ENCODE measurements at regions not wholly inside any gene's neighbourhood (a gene's known extent, or its start where the extent isn't known, plus 50 kb on each side); places are given as distances from the start of the nearest gene placed in this dataset.

- ATAC-seq (ENCODE audit: low read depth) (no peak), DNase-seq (no peak)
- H3K4me1 ChIP-seq (ENCODE audit: control insufficient read depth, insufficient read depth, low read length) = no peaks in the 10 kb centered on the region
- no peak overlapping the region for H4K5ac ChIP-seq (ENCODE audit: low read depth, low read length)
- ChIA-PET CTCF (no interaction called here), POLR2A (ENCODE audit: unreplicated experiment) (no interaction called here)
- no TSS peak for BruUV-seq (replicated peaks)
- 48% methylated on average over 2 of the region's 3 CpGs; no CpG with 5 or more reads in 1 of the 2 experiments for WGBS, 2 experiments (ENCODE audit: extremely low coverage in 2 of 2, insufficient read length in 1 of 2)
- H2BK15ac ChIP-seq (ENCODE audit: low read depth, low read length) = no peak overlapping the region
- H4K20me1 ChIP-seq (ENCODE audit: insufficient read depth, low read length) = no peaks in the 10 kb centered on the region
- no peak overlapping the region for H3K56ac ChIP-seq (ENCODE audit: extremely low read depth, insufficient read depth, low read length)
- H3K4me3 ChIP-seq (ENCODE audit: insufficient read depth, low read depth, low read length) = no peak overlapping the region
- no peaks in the 10 kb centered on the region for H3K9me3 ChIP-seq (ENCODE audit: control insufficient read depth, insufficient read depth, low read length)
- TF ChIP-seq CTCF (conservative IDR thresholded peaks at IDR 0.05; ENCODE audit: low read depth, low read length) = no peak
- no peak for TF ChIP-seq SMC3 (IDR thresholded peaks at IDR 0.05; ENCODE audit: low read depth, low read length)
- no peak for TF ChIP-seq BHLHE40 (IDR thresholded peaks at IDR 0.05; ENCODE audit: low read depth, low read length)
- TF ChIP-seq MXI1 (IDR thresholded peaks at IDR 0.05; ENCODE audit: borderline replicate concordance, low read depth, low read length) = no peak
- TF ChIP-seq POLR2A (IDR thresholded peaks at IDR 0.05; ENCODE audit: low read depth, low read length) = no peak
- no peak for TF ChIP-seq RAD21 (IDR thresholded peaks at IDR 0.05; ENCODE audit: low read length)
- no peak for TF ChIP-seq CHD1 (IDR thresholded peaks at IDR 0.05; ENCODE audit: low read depth, low read length)
- no peak for TF ChIP-seq MAZ (IDR thresholded peaks at IDR 0.05; ENCODE audit: borderline replicate concordance, low read depth, low read length)
- no peak for TF ChIP-seq CEBPB (IDR thresholded peaks at IDR 0.05; ENCODE audit: low read depth, low read length)
- TF ChIP-seq RCOR1 (IDR thresholded peaks at IDR 0.05; ENCODE audit: insufficient replicate concordance, low read length) = no peak
- TF ChIP-seq NFE2L2 (IDR thresholded peaks at IDR 0.05; ENCODE audit: low read depth, low read length) = no peak
- TF ChIP-seq RFX5 (IDR thresholded peaks at IDR 0.05; ENCODE audit: low read depth, low read length) = no peak
- TF ChIP-seq ELK1 (IDR thresholded peaks at IDR 0.05; ENCODE audit: borderline replicate concordance, low read depth, low read length) = no peak
- no peak for TF ChIP-seq USF2 (IDR thresholded peaks at IDR 0.05; ENCODE audit: low read depth, low read length)
- no peak for TF ChIP-seq MAFK (IDR thresholded peaks at IDR 0.05; ENCODE audit: low read depth, low read length)
- no peak for TF ChIP-seq FOS (IDR thresholded peaks at IDR 0.05; ENCODE audit: low read depth, low read length)
- intact Hi-C loops (cut with micrococcal nuclease) (no loop called here), in situ Hi-C loops (cut with MboI; ENCODE audit: low sequenced_read_pairs) (no loop called here), dilution Hi-C loops (cut with HindIII; ENCODE audit: low sequenced_read_pairs, unreplicated experiment) (no loop called here)
- no peak overlapping the region for H2BK120ac ChIP-seq (ENCODE audit: low read depth, low read length)
- no peak overlapping the region for H2BK20ac ChIP-seq (ENCODE audit: low read depth, low read length)
- no peak overlapping the region for H3K4ac ChIP-seq (ENCODE audit: low read depth, low read length)
- no peaks in the 10 kb centered on the region for H3K9me1 ChIP-seq (ENCODE audit: insufficient read depth, low read length)
- no peak overlapping the region for H2AK9ac ChIP-seq (replicated peaks; ENCODE audit: low read depth, low read length, poor library complexity)
- H3K36me3 ChIP-seq (ENCODE audit: control insufficient read depth, insufficient read depth, low read length) = no peaks in the 10 kb centered on the region
- H2AFZ ChIP-seq (replicated peaks; ENCODE audit: low read length, poor library complexity) = no peak overlapping the region
- H3K9ac ChIP-seq (ENCODE audit: low read depth, low read length) = no peak overlapping the region
- H4K8ac ChIP-seq (ENCODE audit: low read depth in 2 of 2, low read length in 2 of 2) = no peak overlapping the region
- no peak overlapping the region for H3K14ac ChIP-seq (replicated peaks; ENCODE audit: low read depth, low read length)
- no peak overlapping the region for H4K91ac ChIP-seq (ENCODE audit: insufficient read depth, low read depth, low read length)
- H3K27me3 ChIP-seq (ENCODE audit: control insufficient read depth, insufficient read depth, low read length) = no peaks in the 10 kb centered on the region
- no peak overlapping the region for H3K27ac ChIP-seq (ENCODE audit: insufficient read depth, low read length)
- no peak overlapping the region for H3K18ac ChIP-seq (ENCODE audit: low read depth, low read length)
- H3K79me1 ChIP-seq (ENCODE audit: low read depth in 1 of 2, low read length in 2 of 2) = no peaks in the 10 kb centered on the region
- H2BK5ac ChIP-seq (ENCODE audit: low read depth, low read length, poor library complexity, severe bottlenecking) = no peak overlapping the region
- no peak overlapping the region for H2AK5ac ChIP-seq (ENCODE audit: low read depth, low read length)
- H3K4me2 ChIP-seq (ENCODE audit: low read depth, low read length) = no peak overlapping the region
- no peak overlapping the region for H3K23ac ChIP-seq (ENCODE audit: low read depth, low read length)
Measured at GRCh38 chr4:174402470-174403176, 118.9 kb downstream of the CEP44 start.
